Nephron progenitor cell (in vitro differentiated cells): ENCODE measurements at regions not wholly inside any gene's neighbourhood (a gene's known extent, or its start where the extent isn't known, plus 50 kb on each side); places are given as distances from the start of the nearest gene placed in this dataset.
A peak's percentile ranks its signal among the peaks of the same experiment; 100 is the strongest.

Experiments
- DNase-seq: peaks from one replicate; pipeline ENCODE4 v3.0.0; 2021
- H3K27ac Mint-ChIP-seq: 2 replicates; pipeline ENCODE4 v1.8.0; 2021; ENCODE audit warnings: mild to moderate bottlenecking, moderate library complexity, mixed read lengths
- H3K27me3 Mint-ChIP-seq: 2 replicates; pipeline ENCODE4 v1.8.0; 2021; ENCODE audit warnings: mild to moderate bottlenecking, low read depth, mixed read lengths; ENCODE audit not compliant: poor library complexity
- H3K36me3 Mint-ChIP-seq: 2 replicates; pipeline ENCODE4 v1.8.0; 2021; ENCODE audit warnings: low read depth, mixed read lengths
- H3K4me1 Mint-ChIP-seq: 2 replicates; pipeline ENCODE4 v1.8.0; 2021; ENCODE audit warnings: mixed read lengths
- H3K4me3 Mint-ChIP-seq: 2 replicates; pipeline ENCODE4 v1.8.0; 2021; ENCODE audit warnings: mild to moderate bottlenecking, moderate library complexity, mixed read lengths
- H3K9me3 Mint-ChIP-seq: 2 replicates; pipeline ENCODE4 v1.8.0; 2021; ENCODE audit warnings: mild to moderate bottlenecking, moderate library complexity, mixed read lengths
- TF ChIP-seq, protein P1 (sequence below): fragments of 200-600 bp; sonication (generic); IDR thresholded peaks from 2 replicates; pipeline ENCODE4 v1.5.0; 2021; ENCODE audit warnings: antibody characterized with exemption

DNA sequence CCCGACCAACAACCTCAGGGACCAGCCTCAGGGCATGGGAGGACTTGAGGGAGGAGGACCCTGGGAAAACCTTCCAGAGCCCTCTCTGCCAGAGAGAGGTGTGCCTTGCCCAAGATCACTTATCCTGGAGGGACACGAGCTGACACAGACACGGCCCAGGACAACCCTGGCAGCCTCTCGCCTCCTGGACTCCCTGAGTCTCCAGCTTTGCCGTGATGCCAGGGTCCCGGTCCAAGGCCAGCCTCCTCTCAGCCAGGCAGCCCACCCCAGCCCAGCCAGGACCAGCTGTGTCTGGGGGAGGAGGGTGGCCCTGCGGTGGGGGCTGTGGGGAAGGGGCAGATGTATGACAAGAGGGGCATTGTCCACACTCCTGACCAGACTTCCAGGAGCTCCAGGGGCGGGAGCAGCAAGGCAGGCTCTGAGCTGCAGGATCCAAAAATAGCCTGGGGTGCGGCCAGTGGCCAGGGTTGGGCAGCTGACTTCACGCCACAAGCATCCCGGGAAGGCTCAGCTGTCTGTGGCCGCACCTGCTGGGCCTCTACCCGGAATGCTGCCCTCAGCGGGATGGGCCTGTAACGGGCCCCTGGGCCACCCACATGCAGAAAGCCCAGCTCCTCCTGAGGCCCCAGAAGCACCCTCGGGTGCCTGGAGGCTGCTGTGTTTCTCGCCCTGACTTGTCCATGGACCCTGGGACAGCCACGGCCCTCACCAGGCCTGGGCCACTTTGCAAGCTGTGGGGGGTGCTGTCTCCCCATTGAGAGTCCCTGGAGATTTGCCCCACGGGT lies 65.5 kb upstream of the GPC1 start:
- DNase-seq: no peak
- Mint-ChIP-seq H3K27me3 (peaks cover 5% of the 10 kb centered on the region), H3K27ac (peak overlapping the region; percentile 16), H3K4me1 (peaks cover 49% of the 10 kb centered on the region), H3K9me3 (no peaks in the 10 kb centered on the region), H3K4me3 (no peak overlapping the region), H3K36me3 (no peaks in the 10 kb centered on the region)
- TF ChIP-seq, protein P1, sequence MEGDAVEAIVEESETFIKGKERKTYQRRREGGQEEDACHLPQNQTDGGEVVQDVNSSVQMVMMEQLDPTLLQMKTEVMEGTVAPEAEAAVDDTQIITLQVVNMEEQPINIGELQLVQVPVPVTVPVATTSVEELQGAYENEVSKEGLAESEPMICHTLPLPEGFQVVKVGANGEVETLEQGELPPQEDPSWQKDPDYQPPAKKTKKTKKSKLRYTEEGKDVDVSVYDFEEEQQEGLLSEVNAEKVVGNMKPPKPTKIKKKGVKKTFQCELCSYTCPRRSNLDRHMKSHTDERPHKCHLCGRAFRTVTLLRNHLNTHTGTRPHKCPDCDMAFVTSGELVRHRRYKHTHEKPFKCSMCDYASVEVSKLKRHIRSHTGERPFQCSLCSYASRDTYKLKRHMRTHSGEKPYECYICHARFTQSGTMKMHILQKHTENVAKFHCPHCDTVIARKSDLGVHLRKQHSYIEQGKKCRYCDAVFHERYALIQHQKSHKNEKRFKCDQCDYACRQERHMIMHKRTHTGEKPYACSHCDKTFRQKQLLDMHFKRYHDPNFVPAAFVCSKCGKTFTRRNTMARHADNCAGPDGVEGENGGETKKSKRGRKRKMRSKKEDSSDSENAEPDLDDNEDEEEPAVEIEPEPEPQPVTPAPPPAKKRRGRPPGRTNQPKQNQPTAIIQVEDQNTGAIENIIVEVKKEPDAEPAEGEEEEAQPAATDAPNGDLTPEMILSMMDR: no peak

DNA sequence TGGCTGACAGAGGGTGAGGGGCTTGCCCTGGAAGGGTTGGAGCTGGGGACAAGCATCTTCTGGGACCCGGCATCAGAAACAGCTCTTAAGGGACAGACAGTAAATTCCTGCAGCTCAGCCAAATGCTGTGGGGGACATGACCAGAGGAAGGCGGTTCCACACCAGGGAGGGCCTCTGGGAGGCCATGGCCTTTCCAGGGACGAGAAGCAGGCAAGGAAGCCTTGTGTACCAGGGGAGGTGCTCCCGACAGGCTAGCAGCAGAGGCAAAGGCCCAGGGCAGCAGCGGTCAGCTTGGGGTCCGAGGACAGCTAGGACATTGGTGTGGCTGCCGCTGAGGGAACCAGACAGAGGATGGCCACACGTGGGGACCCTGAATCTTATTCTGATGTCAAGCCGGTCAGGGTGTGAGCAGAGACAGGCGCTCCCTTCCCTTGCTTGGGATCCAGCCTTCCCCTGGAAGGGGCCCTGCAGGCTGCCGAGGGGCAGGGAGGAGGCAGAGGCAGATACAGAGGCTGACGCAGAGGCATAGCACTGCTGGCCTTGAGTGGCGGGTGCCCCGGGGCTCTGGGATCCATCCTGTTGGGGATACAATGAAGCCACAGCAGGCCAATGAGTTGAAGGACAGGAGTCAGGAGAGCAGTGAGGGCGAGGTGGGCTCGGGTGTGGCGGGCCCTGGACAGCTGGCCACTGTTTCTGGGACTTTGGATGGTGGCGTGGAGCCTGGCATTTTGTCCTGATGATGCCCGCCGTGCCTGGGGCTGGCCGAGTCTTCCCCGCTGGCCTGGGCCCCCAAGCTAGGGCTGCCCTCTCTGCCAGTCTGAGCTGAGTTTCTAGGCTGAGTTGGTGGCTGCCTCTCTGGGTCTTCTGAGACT lies 64.1 kb upstream of the GPC1 start:
- Mint-ChIP-seq H3K9me3 (no peaks in the 10 kb centered on the region), H3K4me1 (peaks cover 44% of the 10 kb centered on the region), H3K27ac (peak overlapping the region; percentile 95), H3K27me3 (peaks cover 5% of the 10 kb centered on the region), H3K4me3 (no peak overlapping the region), H3K36me3 (no peaks in the 10 kb centered on the region)
- TF ChIP-seq, protein P1: no peak
- no peak for DNase-seq

DNA sequence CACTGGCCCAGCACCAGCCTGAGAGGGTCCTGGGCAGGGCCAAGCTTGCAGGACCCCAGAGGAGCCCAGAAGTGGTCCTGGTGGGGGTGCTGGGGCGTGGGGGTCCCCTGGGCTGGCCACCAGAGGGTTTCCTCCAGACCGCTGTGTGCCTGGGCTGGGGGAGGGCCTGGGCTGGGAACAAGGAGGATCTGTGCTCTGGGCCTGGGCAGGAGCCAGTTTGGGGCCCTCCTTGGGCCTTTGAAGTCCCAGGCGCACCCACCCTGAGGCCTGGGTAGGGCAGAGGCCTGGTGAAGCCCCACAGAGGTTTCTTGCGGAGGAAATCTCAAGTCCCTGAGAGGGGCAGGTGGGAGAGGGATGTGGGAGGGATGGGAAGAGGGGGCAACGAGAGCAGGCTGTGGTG lies 63.4 kb upstream of the GPC1 start:
- H3K4me3 Mint-ChIP-seq: no peak overlapping the region
- peaks cover 3% of the 10 kb centered on the region for H3K27me3 Mint-ChIP-seq
- TF ChIP-seq, protein P1: no peak
- H3K9me3 Mint-ChIP-seq: no peaks in the 10 kb centered on the region
- no peak overlapping the region for H3K27ac Mint-ChIP-seq
- H3K36me3 Mint-ChIP-seq: no peaks in the 10 kb centered on the region
- DNase-seq: no peak
- H3K4me1 Mint-ChIP-seq: peaks cover 44% of the 10 kb centered on the region

DNA sequence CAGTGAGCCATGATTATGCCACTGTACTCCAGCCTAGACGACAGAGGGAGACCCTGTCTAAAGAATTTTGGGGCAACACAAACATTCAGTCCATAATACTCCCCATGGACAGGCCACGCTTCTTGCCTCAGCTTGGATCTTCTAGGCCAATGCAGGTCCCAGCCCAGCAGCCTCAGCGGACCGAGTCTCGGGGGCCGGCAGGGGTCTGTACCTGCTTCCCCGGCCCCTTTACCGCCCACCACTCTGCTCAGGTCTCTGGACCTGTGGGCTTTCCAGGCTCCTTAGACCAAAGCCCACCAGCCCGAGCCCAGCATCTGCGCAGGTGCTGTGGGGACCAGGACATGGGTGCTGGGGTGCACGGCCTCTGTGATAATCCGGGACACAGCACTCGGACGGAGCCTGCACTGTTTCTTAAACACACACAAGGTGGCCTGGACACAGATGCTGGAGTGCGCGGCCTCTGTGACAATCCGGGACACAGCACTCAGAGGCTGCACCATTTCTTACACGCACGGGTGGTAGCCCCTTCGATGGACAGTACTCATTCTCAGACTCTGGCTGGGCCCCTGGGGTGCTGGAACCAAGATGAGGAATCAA lies 62.1 kb upstream of the GPC1 start:
- Mint-ChIP-seq H3K27ac (no peak overlapping the region), H3K27me3 (peaks cover 2% of the 10 kb centered on the region), H3K4me1 (peaks cover 43% of the 10 kb centered on the region), H3K4me3 (no peak overlapping the region), H3K36me3 (no peaks in the 10 kb centered on the region), H3K9me3 (no peaks in the 10 kb centered on the region)
- no peak for DNase-seq
- TF ChIP-seq, protein P1: no peak

DNA sequence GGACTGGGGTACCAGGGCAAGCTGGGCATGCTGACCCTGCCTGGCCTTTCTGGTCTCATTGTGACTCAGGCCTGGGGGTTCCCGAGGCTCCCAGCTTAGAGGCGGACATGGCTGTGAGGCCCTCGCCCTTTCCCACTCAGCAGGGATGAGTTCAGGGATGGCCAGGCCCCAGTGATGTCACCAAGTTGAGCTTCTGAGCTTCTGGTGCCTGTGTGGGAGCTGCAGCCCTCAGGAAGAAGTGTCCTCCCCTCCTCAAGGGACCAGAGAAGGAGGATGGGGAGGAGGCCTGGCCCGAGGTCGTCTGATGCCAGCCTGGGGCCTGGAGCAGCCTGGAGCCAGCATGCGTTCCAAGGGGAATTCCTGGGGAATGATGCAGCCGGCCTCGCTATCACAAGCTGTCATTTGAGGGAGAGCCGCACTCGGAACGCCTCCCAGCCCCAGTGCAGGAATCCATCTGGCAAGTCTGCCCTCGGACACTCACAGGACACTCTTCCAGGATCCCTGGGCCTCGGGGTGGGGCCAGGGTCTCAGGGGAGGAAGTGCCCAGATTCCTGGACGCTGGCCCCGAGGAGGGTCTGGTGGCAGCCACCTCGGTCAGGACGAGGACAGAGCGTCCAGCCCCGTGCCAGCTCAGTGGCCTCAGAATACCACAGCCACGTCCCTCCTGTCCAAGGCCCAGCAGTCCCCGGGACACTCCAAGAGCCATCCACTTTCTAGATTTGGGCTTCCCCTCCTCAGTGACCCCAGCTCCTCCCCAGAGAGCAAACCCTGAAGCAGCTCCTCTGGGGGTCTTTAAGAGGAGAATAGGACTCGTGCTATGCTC lies 61.2 kb upstream of the GPC1 start:
- Mint-ChIP-seq H3K4me1 (peaks cover 34% of the 10 kb centered on the region), H3K4me3 (no peak overlapping the region), H3K36me3 (no peaks in the 10 kb centered on the region), H3K9me3 (no peaks in the 10 kb centered on the region), H3K27me3 (no peaks in the 10 kb centered on the region), H3K27ac (no peak overlapping the region)
- DNase-seq: no peak
- TF ChIP-seq, protein P1: no peak
